Suprapubic skin (tissue), 4 donors: ENCODE measurements at regions not wholly inside any gene's neighbourhood (a gene's known extent, or its start where the extent isn't known, plus 50 kb on each side); places are given as distances from the start of the nearest gene placed in this dataset.

Experiments
- POLR2A ChIP-seq, 2 donors: fragments of 450-650 bp; IDR thresholded peaks; one replicate each; pipeline ENCODE4 v1.6.1; 2017; ENCODE audit warnings: antibody characterized with exemption in 2 of 2, mild to moderate bottlenecking in 2 of 2, moderate library complexity in 2 of 2
- POLR2AphosphoS5 ChIP-seq, 3 donors: sonication (generic); formaldehyde crosslinking; IDR thresholded peaks; one replicate each; pipeline ENCODE4 v1.6.1; 2017; ENCODE audit warnings: antibody characterized with exemption in 3 of 3
- TF ChIP-seq, protein P1 (sequence below), 2 donors: fragments of 200-600 bp in 1 of 2; fragments of 450-650 bp in 1 of 2; sonication (generic) in 1 of 2; IDR thresholded peaks; one replicate each; pipeline ENCODE4 v1.5.1; 2016 to 2019; ENCODE audit warnings: antibody characterized with exemption in 2 of 2, mild to moderate bottlenecking in 1 of 2, moderate library complexity in 1 of 2

DNA sequence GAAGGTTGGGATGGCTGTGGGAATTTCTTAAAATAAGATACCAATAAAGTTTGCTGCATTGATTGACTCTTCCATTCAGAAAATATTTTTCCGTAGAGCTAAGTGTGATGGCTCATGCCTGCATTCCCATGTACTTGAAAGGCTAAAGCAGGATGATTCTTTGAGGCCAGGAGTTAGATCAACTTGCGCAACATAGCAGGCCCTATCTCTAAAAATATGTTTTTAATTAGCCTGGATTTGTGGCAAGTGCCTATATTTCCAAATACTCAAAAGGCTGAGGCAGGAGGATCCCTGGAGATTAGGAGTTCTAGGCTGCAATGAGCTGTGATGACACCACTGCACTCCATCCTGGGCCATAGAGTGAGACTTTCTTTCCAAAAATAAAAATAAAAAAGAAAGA, 431.2 kb upstream of the PTCHD4 start:
- TF ChIP-seq, protein P1, sequence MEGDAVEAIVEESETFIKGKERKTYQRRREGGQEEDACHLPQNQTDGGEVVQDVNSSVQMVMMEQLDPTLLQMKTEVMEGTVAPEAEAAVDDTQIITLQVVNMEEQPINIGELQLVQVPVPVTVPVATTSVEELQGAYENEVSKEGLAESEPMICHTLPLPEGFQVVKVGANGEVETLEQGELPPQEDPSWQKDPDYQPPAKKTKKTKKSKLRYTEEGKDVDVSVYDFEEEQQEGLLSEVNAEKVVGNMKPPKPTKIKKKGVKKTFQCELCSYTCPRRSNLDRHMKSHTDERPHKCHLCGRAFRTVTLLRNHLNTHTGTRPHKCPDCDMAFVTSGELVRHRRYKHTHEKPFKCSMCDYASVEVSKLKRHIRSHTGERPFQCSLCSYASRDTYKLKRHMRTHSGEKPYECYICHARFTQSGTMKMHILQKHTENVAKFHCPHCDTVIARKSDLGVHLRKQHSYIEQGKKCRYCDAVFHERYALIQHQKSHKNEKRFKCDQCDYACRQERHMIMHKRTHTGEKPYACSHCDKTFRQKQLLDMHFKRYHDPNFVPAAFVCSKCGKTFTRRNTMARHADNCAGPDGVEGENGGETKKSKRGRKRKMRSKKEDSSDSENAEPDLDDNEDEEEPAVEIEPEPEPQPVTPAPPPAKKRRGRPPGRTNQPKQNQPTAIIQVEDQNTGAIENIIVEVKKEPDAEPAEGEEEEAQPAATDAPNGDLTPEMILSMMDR (IDR thresholded peaks at IDR 0.05) = no peak
- no peak for TF ChIP-seq POLR2AphosphoS5 (IDR thresholded peaks at IDR 0.05)
- no peak for TF ChIP-seq POLR2A (IDR thresholded peaks at IDR 0.05)
